ENCODE measurements at regions not wholly inside any gene's neighbourhood (a gene's known extent, or its start where the extent isn't known, plus 50 kb on each side); places are given as distances from the start of the nearest gene placed in this dataset.

DNA sequence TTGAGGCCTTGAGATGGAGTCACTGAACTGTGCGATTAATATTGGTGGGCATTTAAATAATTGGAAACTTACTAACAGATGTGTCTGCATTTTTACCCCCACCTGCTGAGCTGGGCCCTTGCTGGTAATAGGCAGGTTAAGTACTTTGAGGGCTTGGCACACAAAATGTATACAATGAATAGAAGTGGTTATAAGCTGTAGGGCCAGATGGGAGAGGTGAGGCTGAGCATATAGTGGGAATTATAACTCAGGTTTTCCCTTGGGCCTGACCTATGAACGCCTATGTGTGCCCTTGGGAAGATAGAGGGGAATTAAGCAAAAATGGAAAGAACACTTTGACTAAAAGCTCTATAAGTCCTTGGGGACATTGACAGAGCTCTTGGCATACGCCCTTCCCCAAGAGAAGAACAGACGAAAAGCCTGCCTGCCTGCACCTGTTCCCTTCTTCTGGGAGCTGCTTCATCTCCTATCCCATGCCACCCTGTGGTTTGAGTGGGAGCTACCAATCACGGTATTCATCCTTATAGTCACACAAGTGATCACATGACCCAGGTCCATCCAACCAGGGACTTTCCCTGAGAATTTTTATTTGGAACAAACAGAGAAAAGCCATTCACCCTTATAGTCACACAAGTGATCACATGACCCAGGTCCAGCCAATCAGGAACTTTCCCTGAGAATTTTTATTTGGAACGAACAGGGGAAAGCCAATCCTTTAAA, 260.7 kb upstream of the CSF3R start:
- no peak for DNase-seq (ENCODE audit: low read depth)
- TF ChIP-seq CTCF (conservative IDR thresholded peaks at IDR 0.05; ENCODE audit: low read length): no peak
- H3K4me3 ChIP-seq (ENCODE audit: low read length): no peak overlapping the region

- H3K4me3 ChIP-seq (ENCODE audit: low read length): no peak overlapping the region
- DNase-seq (ENCODE audit: low read depth): no peak
- no peak for TF ChIP-seq CTCF (conservative IDR thresholded peaks at IDR 0.05; ENCODE audit: low read length)
Observed at GRCh38 chr1:36741066-36741465, 258.4 kb upstream of the CSF3R start.

DNA sequence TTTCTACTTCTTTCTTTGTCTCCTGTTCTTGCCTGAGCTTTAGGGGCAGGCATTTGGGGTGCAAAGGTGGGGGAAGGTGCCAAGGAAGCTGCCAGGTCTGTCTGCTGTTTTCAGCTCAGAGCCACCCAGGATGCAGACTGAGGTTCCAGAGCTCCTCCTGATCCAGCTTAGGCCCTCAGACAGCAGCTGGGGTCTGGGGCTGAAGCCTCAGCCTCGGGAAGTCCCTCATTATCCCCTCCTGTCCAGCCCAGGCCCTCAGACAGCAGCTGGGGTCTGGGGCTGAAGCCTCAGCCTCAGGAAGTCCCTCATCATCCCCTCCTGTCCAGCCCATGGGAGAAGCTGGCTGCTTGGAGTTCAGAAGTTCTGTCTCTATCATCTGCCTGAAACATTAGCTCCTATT, 257.7 kb upstream of the CSF3R start:
- DNase-seq (ENCODE audit: low read depth): no peak
- H3K4me3 ChIP-seq (ENCODE audit: low read length): no peak overlapping the region
- no peak for TF ChIP-seq CTCF (conservative IDR thresholded peaks at IDR 0.05; ENCODE audit: low read length)

DNA sequence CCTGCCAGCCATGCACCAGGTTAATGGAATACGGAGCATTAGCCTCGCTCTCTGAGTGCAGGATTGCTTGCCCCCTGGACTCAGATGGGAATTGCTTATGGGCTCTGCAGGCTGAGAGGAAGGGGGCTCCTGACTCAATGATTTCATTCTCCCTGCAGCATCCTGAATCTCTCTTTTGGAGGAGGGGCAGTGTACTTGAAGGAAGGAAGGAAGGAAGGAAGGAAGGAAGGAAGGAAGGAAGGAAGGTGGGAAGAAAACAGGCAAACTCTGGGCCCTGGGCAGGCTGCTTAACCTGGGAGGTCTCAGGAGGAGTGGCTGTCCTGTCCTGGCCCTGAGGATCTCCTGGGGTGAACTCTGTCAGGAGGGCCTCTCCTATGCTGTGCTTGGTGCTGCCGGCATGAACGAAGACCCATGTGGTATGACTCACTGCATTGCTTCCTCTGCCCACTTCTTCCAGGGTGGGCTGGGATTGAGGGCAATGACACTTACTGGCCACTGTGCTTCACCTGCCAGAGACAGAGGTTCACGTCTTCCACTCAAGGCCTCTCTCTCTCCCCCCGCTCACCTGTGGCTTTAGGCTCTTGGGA, 257.1 kb upstream of the CSF3R start:
- no peak overlapping the region for H3K4me3 ChIP-seq (ENCODE audit: low read length)
- TF ChIP-seq CTCF (conservative IDR thresholded peaks at IDR 0.05; ENCODE audit: low read length): no peak
- DNase-seq (ENCODE audit: low read depth): no peak

DNA sequence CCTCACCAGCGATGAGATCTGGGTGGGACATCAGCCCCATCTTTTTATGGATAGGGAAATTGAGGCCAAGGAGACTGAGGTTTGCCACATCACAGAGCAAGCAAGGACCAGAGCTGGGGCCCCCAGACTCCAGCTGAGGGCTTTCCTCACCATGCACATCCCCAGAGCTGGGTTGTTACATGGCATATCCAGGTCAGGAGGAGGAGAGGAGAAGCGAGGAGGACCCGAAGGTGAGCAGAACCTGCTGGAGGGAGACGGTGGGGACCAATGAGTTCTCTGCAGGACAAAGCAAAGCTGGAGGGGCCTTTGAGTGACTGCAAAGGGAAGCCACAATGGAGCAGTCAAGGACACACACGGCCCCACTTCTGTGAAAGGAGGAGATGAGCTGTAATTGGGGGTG, 255.5 kb upstream of the CSF3R start:
- H3K4me3 ChIP-seq (ENCODE audit: low read length): no peak overlapping the region
- no peak for TF ChIP-seq CTCF (conservative IDR thresholded peaks at IDR 0.05; ENCODE audit: low read length)
- DNase-seq (ENCODE audit: low read depth): no peak

GRCh38 chr1:36737767-36738166, 255.1 kb upstream of the CSF3R start:
- DNase-seq (ENCODE audit: low read depth): no peak
- no peak for TF ChIP-seq CTCF (conservative IDR thresholded peaks at IDR 0.05; ENCODE audit: low read length)
- no peak overlapping the region for H3K4me3 ChIP-seq (ENCODE audit: low read length)

- DNase-seq (ENCODE audit: low read depth): no peak
- H3K4me3 ChIP-seq (ENCODE audit: low read length): no peak overlapping the region
- TF ChIP-seq CTCF (conservative IDR thresholded peaks at IDR 0.05; ENCODE audit: low read length): no peak
Observed at GRCh38 chr1:36737038-36737555, 254.4 kb upstream of the CSF3R start.
